H9 (cell line): ENCODE measurements at regions not wholly inside any gene's neighbourhood (a gene's known extent, or its start where the extent isn't known, plus 50 kb on each side); places are given as distances from the start of the nearest gene placed in this dataset.

Experiments used
- DNase-seq: peaks from one replicate; pipeline ENCODE4 v3.0.0-alpha.2; 2017
- H2AFZ ChIP-seq: one replicate; pipeline ENCODE4 v1.6.1; 2013; ENCODE audit warnings: mild to moderate bottlenecking, low read length, control low read depth, moderate library complexity
- H2AK5ac ChIP-seq: 2 replicates; pipeline ENCODE4 v1.6.1; 2013; ENCODE audit warnings: low read length, control low read depth, mixed read lengths; ENCODE audit not compliant: insufficient read length
- H2BK120ac ChIP-seq: one replicate; pipeline ENCODE4 v1.6.1; 2013; ENCODE audit warnings: low read depth, mild to moderate bottlenecking, low read length, control low read depth, inconsistent platforms; ENCODE audit not compliant: poor library complexity, severe bottlenecking
- H2BK12ac ChIP-seq: 2 replicates; pipeline ENCODE4 v1.6.1; 2013; ENCODE audit warnings: low read length, control low read depth, mixed read lengths, low read depth; ENCODE audit not compliant: insufficient read length
- H2BK15ac ChIP-seq: 2 replicates; pipeline ENCODE4 v1.6.1; 2013; ENCODE audit warnings: low read depth, low read length, control low read depth
- H2BK20ac ChIP-seq: one replicate; pipeline ENCODE4 v1.6.1; 2013; ENCODE audit warnings: low read depth, mild to moderate bottlenecking, low read length, control low read depth, inconsistent platforms; ENCODE audit not compliant: poor library complexity, severe bottlenecking
- H2BK5ac ChIP-seq: 2 replicates; pipeline ENCODE4 v1.6.1; 2013; ENCODE audit warnings: low read length, control low read depth, mixed read lengths; ENCODE audit not compliant: insufficient read length
- H3K14ac ChIP-seq: 2 replicates; pipeline ENCODE4 v1.6.1; 2013; ENCODE audit warnings: low read length, control low read depth; ENCODE audit not compliant: insufficient read depth
- H3K18ac ChIP-seq: 2 replicates; pipeline ENCODE4 v1.6.1; 2013; ENCODE audit warnings: low read depth, mild to moderate bottlenecking, mixed read lengths, low read length, control low read depth; ENCODE audit not compliant: insufficient read length
- H3K23ac ChIP-seq: 2 replicates; pipeline ENCODE4 v1.6.1; 2013; ENCODE audit warnings: low read length, control low read depth, mixed read lengths, low read depth; ENCODE audit not compliant: insufficient read length
- H3K23me2 ChIP-seq: 2 replicates; pipeline ENCODE4 v1.6.1; 2013; ENCODE audit warnings: low read depth, mild to moderate bottlenecking, mixed read lengths, low read length, control low read depth; ENCODE audit not compliant: insufficient read length, poor library complexity, severe bottlenecking
- H3K27ac ChIP-seq: 2 replicates; pipeline ENCODE4 v1.5.1; 2013; ENCODE audit warnings: low read length, control low read depth, mixed read lengths, low read depth; ENCODE audit not compliant: insufficient read length
- H3K27me3 ChIP-seq: 2 replicates; pipeline ENCODE4 v1.6.1; 2013; ENCODE audit warnings: low read length, control low read depth, inconsistent platforms; ENCODE audit not compliant: insufficient read depth
- H3K4ac ChIP-seq: 2 replicates; pipeline ENCODE4 v1.6.1; 2013; ENCODE audit warnings: low read depth, mild to moderate bottlenecking, control low read depth, inconsistent platforms, low read length, moderate library complexity
- H3K4me1 ChIP-seq: 2 replicates; pipeline ENCODE4 v1.6.1; 2013; ENCODE audit warnings: low read length, control low read depth, inconsistent platforms; ENCODE audit not compliant: insufficient read depth
- H3K4me2 ChIP-seq: 2 replicates; pipeline ENCODE4 v1.6.1; 2013; ENCODE audit warnings: low read length, control low read depth, mixed read lengths; ENCODE audit not compliant: insufficient read length, insufficient read depth
- H3K56ac ChIP-seq: 2 replicates; pipeline ENCODE4 v1.6.1; 2013; ENCODE audit warnings: low read depth, mild to moderate bottlenecking, mixed read lengths, low read length, control low read depth; ENCODE audit not compliant: insufficient read length
- H3K79me1 ChIP-seq: 2 replicates; pipeline ENCODE4 v1.6.1; 2013; ENCODE audit warnings: low read depth, mild to moderate bottlenecking, moderate library complexity, low read length, control low read depth, inconsistent platforms; ENCODE audit not compliant: insufficient read depth, poor library complexity, severe bottlenecking
- H3K79me2 ChIP-seq: 2 replicates; pipeline ENCODE4 v1.6.1; 2013; ENCODE audit warnings: low read length, control low read depth, inconsistent platforms; ENCODE audit not compliant: insufficient read depth
- H3K9ac ChIP-seq: 2 replicates; pipeline ENCODE4 v1.6.1; 2013; ENCODE audit warnings: low read length, control low read depth, mixed read lengths; ENCODE audit not compliant: insufficient read length; ENCODE audit errors: extremely low read depth
- H3K9me3 ChIP-seq: one replicate; pipeline ENCODE4 v1.6.1; 2013; ENCODE audit warnings: low read depth, low read length, inconsistent platforms; ENCODE audit not compliant: control insufficient read depth
- H3T11ph ChIP-seq: one replicate; pipeline ENCODE4 v1.6.1; 2013; ENCODE audit warnings: mild to moderate bottlenecking, low read length, control low read depth, inconsistent platforms
- H4K20me1 ChIP-seq: one replicate; pipeline ENCODE4 v1.6.1; 2013; ENCODE audit not compliant: control insufficient read depth, insufficient read length, insufficient read depth
- H4K5ac ChIP-seq: 2 replicates; pipeline ENCODE4 v1.6.1; 2013; ENCODE audit warnings: low read depth, mild to moderate bottlenecking, mixed read lengths, low read length, control low read depth; ENCODE audit not compliant: insufficient read length
- H4K8ac ChIP-seq: replicated peaks from 2 replicates; pipeline ENCODE4 v1.6.1; 2013; ENCODE audit warnings: low read length, control low read depth, mixed read lengths, low read depth; ENCODE audit not compliant: insufficient read length
- H4K91ac ChIP-seq: 2 replicates; pipeline ENCODE4 v1.6.1; 2013; ENCODE audit warnings: low read depth, mild to moderate bottlenecking, moderate library complexity, mixed read lengths, low read length, control low read depth; ENCODE audit not compliant: insufficient read length
- H3K27ac Mint-ChIP-seq, 3 experiments: 2 replicates in 2 of 3; 3 replicates in 1 of 3; pipeline ENCODE4 v1.8.0; 2020 to 2021; ENCODE audit warnings: mixed read lengths in 3 of 3, mild to moderate bottlenecking in 1 of 3, moderate library complexity in 1 of 3
- H3K27me3 Mint-ChIP-seq: 2 replicates; pipeline ENCODE4 v1.8.0; 2021; ENCODE audit warnings: low read depth, mild to moderate bottlenecking, moderate library complexity, mixed read lengths
- H3K36me3 Mint-ChIP-seq, 3 experiments: 2 replicates in 2 of 3; 3 replicates in 1 of 3; pipeline ENCODE4 v1.8.0; 2020 to 2021; ENCODE audit warnings: low read depth in 3 of 3, mixed read lengths in 3 of 3; ENCODE audit not compliant: insufficient read depth in 1 of 3
- H3K4me1 Mint-ChIP-seq, 2 experiments: 2 replicates each; pipeline ENCODE4 v1.8.0; 2020; ENCODE audit warnings: mixed read lengths in 2 of 2
- H3K4me3 Mint-ChIP-seq, 2 experiments: 2 replicates in 1 of 2; 3 replicates in 1 of 2; pipeline ENCODE4 v1.8.0; 2020 to 2021; ENCODE audit warnings: mild to moderate bottlenecking in 2 of 2, mixed read lengths in 2 of 2, moderate library complexity in 1 of 2
- H3K9me3 Mint-ChIP-seq, 2 experiments: 2 replicates in 1 of 2; 3 replicates in 1 of 2; pipeline ENCODE4 v1.8.0; 2020; ENCODE audit warnings: mild to moderate bottlenecking in 2 of 2, mixed read lengths in 2 of 2, moderate library complexity in 1 of 2
- CTCF ChIP-seq: fragments of 200-600 bp; sonication (generic); conservative IDR thresholded peaks from 3 replicates; pipeline ENCODE4 v1.8.0; 2021; ENCODE audit warnings: antibody characterized with exemption, mild to moderate bottlenecking
- WGBS: extraction: QIAGEN DNeasy Blood & Tissue Kit; methylation state at CpG from one replicate; pipeline ENCODE4 v1.1.7; 2013; ENCODE audit warnings: missing lambda C conversion rate, low lambda C conversion rate, mixed read lengths; ENCODE audit not compliant: insufficient read length; ENCODE audit errors: extremely low coverage; 5-methylcytosine and 5-hydroxymethylcytosine counted together

GRCh38 chr7:18265611-18266281, 229.8 kb upstream of the HDAC9 start:
- no peak overlapping the region for H3K27ac Mint-ChIP-seq
- Histone ChIP-seq H3T11ph (no peak overlapping the region), H3K27me3 (no peaks in the 10 kb centered on the region), H3K23me2 (no peaks in the 10 kb centered on the region), H2BK15ac (no peak overlapping the region), H3K79me1 (no peaks in the 10 kb centered on the region), H4K20me1 (no peaks in the 10 kb centered on the region), H2BK120ac (no peak overlapping the region), H2AFZ (no peak overlapping the region), H3K23ac (no peak overlapping the region), H4K5ac (no peak overlapping the region), H3K4me1 (no peaks in the 10 kb centered on the region), H3K79me2 (no peaks in the 10 kb centered on the region), H4K91ac (no peak overlapping the region), H2AK5ac (no peak overlapping the region), H4K8ac (no peak overlapping the region), H3K56ac (no peak overlapping the region), H2BK20ac (no peak overlapping the region), H3K9me3 (no peaks in the 10 kb centered on the region), H3K4ac (no peak overlapping the region), H3K4me2 (no peak overlapping the region), H3K27ac (no peak overlapping the region), H3K14ac (no peak overlapping the region), H3K18ac (no peak overlapping the region), H2BK5ac (no peak overlapping the region), H3K9ac (no peak overlapping the region), H2BK12ac (no peak overlapping the region)
- WGBS: no CpG with 5 or more reads among the region's 4 CpGs
- H3K9me3 Mint-ChIP-seq: peaks cover 8 to 9% of the 10 kb centered on the region in 2 experiments; a peak in 4 of 5 replicates
- TF ChIP-seq CTCF: no peak
- DNase-seq: no peak
- H3K4me3 Mint-ChIP-seq: no peak overlapping the region
- no peaks in the 10 kb centered on the region for H3K36me3 Mint-ChIP-seq
- H3K4me1 Mint-ChIP-seq: no peaks in the 10 kb centered on the region
- no peaks in the 10 kb centered on the region for H3K27me3 Mint-ChIP-seq
